ACC112 (cell line): ENCODE measurements at regions not wholly inside any gene's neighbourhood (a gene's known extent, or its start where the extent isn't known, plus 50 kb on each side); places are given as distances from the start of the nearest gene placed in this dataset.
"Not testable (repeated sequence)": the region's sequence is repeated elsewhere in the genome, so short reads cannot be mapped to it uniquely, and the experiment has no call there.

ENCODE experiments used
- H2AFZ ChIP-seq: fragments of 200-600 bp; sonication (generic); one replicate; pipeline ENCODE4 v1.6.0; 2017; ENCODE audit warnings: antibody characterized with exemption, low read length; ENCODE audit not compliant: unreplicated experiment
- H3K27ac ChIP-seq: fragments of 200-600 bp; sonication (generic); 2 replicates; pipeline ENCODE4 v1.5.1; 2014; ENCODE audit warnings: low read depth, mild to moderate bottlenecking, antibody characterized with exemption, low read length, moderate library complexity
- H3K27me3 ChIP-seq: fragments of 200-600 bp; sonication (generic); 2 replicates; pipeline ENCODE4 v1.6.1; 2014; ENCODE audit warnings: mild to moderate bottlenecking, antibody characterized with exemption, low read length, moderate library complexity, mixed read lengths; ENCODE audit not compliant: insufficient read depth
- H3K36me3 ChIP-seq: fragments of 200-600 bp; sonication (generic); 2 replicates; pipeline ENCODE4 v1.6.1; 2016; ENCODE audit warnings: mild to moderate bottlenecking, antibody characterized with exemption, low read length, moderate library complexity, mixed read lengths; ENCODE audit not compliant: insufficient read depth
- H3K4me1 ChIP-seq: fragments of 200-600 bp; sonication (generic); one replicate; pipeline ENCODE4 v1.6.1; 2016; ENCODE audit warnings: low read length, mixed read lengths; ENCODE audit not compliant: insufficient read depth, unreplicated experiment, control insufficient read depth
- H3K4me3 ChIP-seq: fragments of 200-600 bp; sonication (generic); 2 replicates; pipeline ENCODE4 v1.5.1; 2014; ENCODE audit warnings: mild to moderate bottlenecking, low read depth, low read length
- H3K79me2 ChIP-seq: fragments of 200-600 bp; sonication (generic); one replicate; pipeline ENCODE4 v1.6.0; 2016; ENCODE audit warnings: low read length; ENCODE audit not compliant: control insufficient read depth, unreplicated experiment, insufficient read depth

- no peaks in the 10 kb centered on the region for H3K36me3 ChIP-seq
- no peak overlapping the region for H3K4me3 ChIP-seq
- H3K27me3 ChIP-seq = no peaks in the 10 kb centered on the region
- no peak overlapping the region for H2AFZ ChIP-seq
- no peaks in the 10 kb centered on the region for H3K79me2 ChIP-seq
- no peak overlapping the region for H3K27ac ChIP-seq
- H3K4me1 ChIP-seq = no peaks in the 10 kb centered on the region
Measured at GRCh38 chrX:88136328-88136727, 610.7 kb upstream of the CPXCR1 start.

DNA sequence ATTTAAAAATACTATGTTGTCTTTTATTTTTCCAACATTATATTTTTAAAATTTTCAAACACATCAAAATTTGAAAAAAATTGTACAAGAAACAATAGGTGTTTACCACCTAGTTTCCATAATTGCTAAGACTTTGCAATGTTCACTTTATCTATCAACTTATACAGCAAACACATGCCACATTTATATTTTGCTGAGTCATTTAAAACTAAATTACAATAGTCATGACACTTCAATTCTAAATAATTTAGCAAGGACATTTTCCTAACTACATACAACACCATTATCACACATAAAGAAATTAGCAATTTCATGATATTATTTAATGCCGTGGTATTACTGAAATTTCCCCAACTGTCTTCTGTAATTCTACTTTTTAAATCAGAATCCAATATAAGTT lies 600.4 kb upstream of the CPXCR1 start:
- Histone ChIP-seq H3K4me1 (no peaks in the 10 kb centered on the region), H3K36me3 (no peaks in the 10 kb centered on the region), H3K27me3 (no peaks in the 10 kb centered on the region), H3K4me3 (no peak overlapping the region), H3K79me2 (no peaks in the 10 kb centered on the region), H2AFZ (no peak overlapping the region), H3K27ac (no peak overlapping the region)

- no peak overlapping the region for H3K4me3 ChIP-seq
- H2AFZ ChIP-seq = no peak overlapping the region
- no peak overlapping the region for H3K27ac ChIP-seq
- H3K79me2 ChIP-seq = no peaks in the 10 kb centered on the region
- no peaks in the 10 kb centered on the region for H3K4me1 ChIP-seq
- H3K36me3 ChIP-seq = no peaks in the 10 kb centered on the region
- H3K27me3 ChIP-seq = no peaks in the 10 kb centered on the region
Measured at GRCh38 chrX:88170553-88170952, 576.5 kb upstream of the CPXCR1 start.

GRCh38 chrX:88173932-88174440 lies 573.0 kb upstream of the CPXCR1 start:
- not testable (repeated sequence) for H3K79me2 ChIP-seq, H3K4me3 ChIP-seq, H3K27me3 ChIP-seq, H2AFZ ChIP-seq, H3K36me3 ChIP-seq, H3K27ac ChIP-seq, H3K4me1 ChIP-seq

DNA sequence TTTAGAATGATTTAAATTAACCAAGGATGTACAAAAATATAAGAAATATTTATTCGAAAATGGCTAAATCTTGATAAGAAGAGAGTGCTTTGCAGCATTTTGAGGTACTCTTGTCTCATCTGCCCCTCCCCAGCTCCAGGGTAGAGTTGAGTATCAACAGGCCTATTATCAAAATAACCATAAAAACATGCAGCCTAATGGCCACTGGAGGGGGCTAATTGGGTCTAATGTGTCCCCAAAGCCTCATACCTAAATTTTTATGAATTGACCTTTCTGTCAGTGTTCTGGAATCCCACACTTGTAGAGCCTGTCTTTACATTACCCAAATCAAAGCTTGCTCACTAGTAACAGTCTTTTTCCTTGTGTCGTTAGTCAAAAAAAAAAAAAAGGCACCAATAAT lies 544.9 kb upstream of the CPXCR1 start:
- no peaks in the 10 kb centered on the region for H3K27me3 ChIP-seq
- no peaks in the 10 kb centered on the region for H3K4me1 ChIP-seq
- H3K4me3 ChIP-seq = no peak overlapping the region
- no peak overlapping the region for H2AFZ ChIP-seq
- H3K27ac ChIP-seq = no peak overlapping the region
- no peaks in the 10 kb centered on the region for H3K79me2 ChIP-seq
- no peaks in the 10 kb centered on the region for H3K36me3 ChIP-seq

- Histone ChIP-seq H3K27ac (no peak overlapping the region), H2AFZ (no peak overlapping the region), H3K27me3 (no peaks in the 10 kb centered on the region), H3K36me3 (no peaks in the 10 kb centered on the region), H3K4me1 (no peaks in the 10 kb centered on the region), H3K79me2 (no peaks in the 10 kb centered on the region), H3K4me3 (no peak overlapping the region)
Measured at GRCh38 chrX:88244066-88244465, 503.0 kb upstream of the CPXCR1 start.

DNA sequence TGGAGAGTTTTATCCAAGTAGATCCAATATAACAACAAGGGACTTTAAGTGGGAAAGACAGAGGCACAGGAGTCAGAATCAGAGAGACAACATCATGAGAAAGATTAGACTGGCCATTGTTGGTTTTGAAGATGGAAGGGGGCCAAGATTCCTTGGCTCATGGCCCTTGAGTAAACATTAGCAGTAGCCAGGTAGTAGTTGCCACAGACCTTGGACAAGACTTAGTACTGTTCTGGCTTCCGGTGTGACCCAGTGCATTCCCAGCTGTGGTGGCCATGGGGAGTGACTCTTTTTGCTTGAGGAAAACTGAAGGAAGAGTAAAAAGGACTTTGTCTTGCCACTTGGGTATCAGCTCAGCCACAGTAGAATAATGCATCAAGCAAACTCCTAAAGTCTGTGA lies 462.2 kb upstream of the CPXCR1 start:
- Histone ChIP-seq H3K4me3 (no peak overlapping the region), H3K36me3 (no peaks in the 10 kb centered on the region), H3K27me3 (no peaks in the 10 kb centered on the region), H3K27ac (no peak overlapping the region), H2AFZ (no peak overlapping the region), H3K4me1 (no peaks in the 10 kb centered on the region), H3K79me2 (no peaks in the 10 kb centered on the region)

DNA sequence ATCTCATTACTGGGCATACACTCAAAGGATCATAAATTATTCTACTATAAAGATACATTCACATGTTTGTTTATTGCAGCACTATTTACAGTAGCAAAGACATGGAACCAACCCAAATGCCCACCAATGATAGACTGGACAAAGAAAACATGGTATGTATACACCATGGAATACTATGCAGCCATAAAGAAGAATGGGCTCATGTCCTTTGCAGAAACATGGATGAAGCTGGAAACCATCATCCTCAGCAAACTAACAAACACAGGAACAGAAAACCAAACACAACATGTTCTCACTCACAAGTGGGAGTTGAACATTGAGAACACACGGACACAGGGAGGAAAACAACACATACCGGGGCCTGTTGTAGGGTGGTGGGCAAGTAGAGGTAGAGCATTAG lies 433.1 kb upstream of the CPXCR1 start:
- not testable (repeated sequence) for H3K27ac ChIP-seq, H3K79me2 ChIP-seq, H2AFZ ChIP-seq, H3K27me3 ChIP-seq, H3K4me1 ChIP-seq, H3K4me3 ChIP-seq, H3K36me3 ChIP-seq

DNA sequence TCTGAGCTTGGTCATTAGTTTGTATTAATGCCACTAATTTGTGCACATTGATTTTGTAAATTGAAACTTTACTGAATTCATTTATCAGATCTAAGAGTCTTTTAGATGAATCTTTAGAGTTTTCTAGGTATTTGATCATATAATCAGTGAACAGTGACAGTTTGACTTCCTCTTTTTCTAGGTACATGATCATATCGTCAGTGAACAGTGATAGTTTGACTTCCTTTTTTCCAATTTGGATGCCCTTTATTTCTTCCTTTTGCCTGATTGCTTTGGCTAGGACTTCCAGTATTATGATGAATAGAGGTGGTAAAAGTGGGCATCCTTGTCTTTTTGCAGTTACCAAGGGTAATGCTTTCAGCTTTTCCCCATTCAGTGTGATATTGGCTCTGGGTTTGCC lies 421.4 kb upstream of the CPXCR1 start:
- Histone ChIP-seq H2AFZ (no peak overlapping the region), H3K36me3 (no peaks in the 10 kb centered on the region), H3K4me1 (no peaks in the 10 kb centered on the region), H3K4me3 (no peak overlapping the region), H3K79me2 (no peaks in the 10 kb centered on the region), H3K27ac (no peak overlapping the region), H3K27me3 (no peaks in the 10 kb centered on the region)

DNA sequence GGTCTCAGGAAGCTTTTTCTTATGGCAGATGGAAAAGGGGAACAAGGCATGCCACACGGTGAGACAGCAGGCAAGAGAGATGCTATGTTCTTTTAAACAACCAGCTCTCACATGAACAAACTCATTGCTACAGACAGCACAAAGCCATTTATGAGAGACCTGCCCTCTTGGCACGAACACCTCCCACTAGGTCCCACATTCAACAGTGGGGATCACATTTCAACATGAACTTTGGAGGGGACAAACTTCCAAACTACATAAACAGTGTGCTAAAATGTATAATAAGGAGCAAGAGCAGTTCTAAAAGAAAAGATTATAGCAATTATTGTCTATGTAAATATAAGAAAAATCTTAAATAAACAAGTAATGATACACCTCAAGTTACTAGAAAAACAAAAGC lies 391.8 kb upstream of the CPXCR1 start:
- no peaks in the 10 kb centered on the region for H3K4me1 ChIP-seq
- no peaks in the 10 kb centered on the region for H3K27me3 ChIP-seq
- H3K36me3 ChIP-seq = no peaks in the 10 kb centered on the region
- H3K27ac ChIP-seq = no peak overlapping the region
- H2AFZ ChIP-seq = no peak overlapping the region
- H3K4me3 ChIP-seq = no peak overlapping the region
- H3K79me2 ChIP-seq = no peaks in the 10 kb centered on the region

DNA sequence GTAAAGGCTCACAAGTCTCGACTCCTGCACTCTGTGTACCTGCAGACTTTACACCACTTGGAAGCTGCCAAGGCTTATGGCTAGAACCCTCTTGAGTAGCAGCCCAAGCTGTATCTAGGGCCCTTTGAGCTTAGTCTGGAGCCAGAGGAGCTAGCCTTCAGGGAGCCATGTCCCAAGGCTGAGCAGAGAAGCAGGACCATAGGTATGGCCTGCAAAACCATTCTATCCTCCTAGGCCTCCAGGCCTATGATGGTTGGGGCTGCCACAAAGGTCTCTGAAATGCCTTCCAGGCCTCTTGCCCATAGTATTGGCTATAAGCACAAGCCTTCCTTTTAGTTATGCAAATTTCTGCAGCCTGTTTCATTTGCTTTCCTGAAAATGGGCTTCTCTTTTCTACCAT lies 380.7 kb upstream of the CPXCR1 start:
- Histone ChIP-seq H3K27me3 (no peaks in the 10 kb centered on the region), H3K4me3 (no peak overlapping the region), H3K27ac (no peak overlapping the region), H2AFZ (no peak overlapping the region), H3K4me1 (no peaks in the 10 kb centered on the region), H3K36me3 (no peaks in the 10 kb centered on the region), H3K79me2 (no peaks in the 10 kb centered on the region)

GRCh38 chrX:88378406-88378805 lies 368.6 kb upstream of the CPXCR1 start:
- Histone ChIP-seq H3K27me3 (no peaks in the 10 kb centered on the region), H3K27ac (no peak overlapping the region)

More at GRCh38 chrX:88378406-88378805, 368.6 kb upstream of the CPXCR1 start:
- H3K4me1 ChIP-seq = no peaks in the 10 kb centered on the region
- no peak overlapping the region for H3K4me3 ChIP-seq
- no peak overlapping the region for H2AFZ ChIP-seq
- no peaks in the 10 kb centered on the region for H3K79me2 ChIP-seq
- no peaks in the 10 kb centered on the region for H3K36me3 ChIP-seq
